Prostate gland (tissue), 2 donors: ENCODE measurements at regions not wholly inside any gene's neighbourhood (a gene's known extent, or its start where the extent isn't known, plus 50 kb on each side); places are given as distances from the start of the nearest gene placed in this dataset.

ENCODE experiments used
- DNase-seq: peaks from one replicate; pipeline ENCODE4 v3.0.0-alpha.2; 2019; ENCODE audit warnings: low spot score
- H3K27ac ChIP-seq, 2 donors: fragments of 200-600 bp; sonication (generic); 2 replicates each; pipeline ENCODE4 v1.5.1; 2017 to 2019
- H3K27me3 ChIP-seq: fragments of 200-600 bp; sonication (generic); replicated peaks from 2 replicates; pipeline ENCODE4 v1.5.1; 2019; ENCODE audit not compliant: insufficient read depth
- H3K36me3 ChIP-seq, 2 donors: fragments of 200-600 bp; sonication (generic); 1 replicate in 1 of 2; 2 replicates in 1 of 2; pipeline versions ENCODE4 v1.5.1 to v1.8.1; 2017 to 2019
- H3K4me1 ChIP-seq: fragments of 200-600 bp; sonication (generic); replicated peaks from 2 replicates; pipeline ENCODE4 v1.5.1; 2019
- H3K4me3 ChIP-seq, 2 donors: fragments of 200-600 bp; sonication (generic); 2 replicates each; pipeline ENCODE4 v1.5.1; 2017 to 2019
- H3K9me3 ChIP-seq: fragments of 200-600 bp; sonication (generic); 2 replicates; pipeline ENCODE4 v1.5.1; 2017
- POLR2A ChIP-seq: fragments of 450-650 bp; IDR thresholded peaks from one replicate; pipeline ENCODE4 v1.6.1; 2016; ENCODE audit warnings: antibody characterized with exemption, mild to moderate bottlenecking
- POLR2AphosphoS5 ChIP-seq: sonication (generic); formaldehyde crosslinking; IDR thresholded peaks from one replicate; pipeline ENCODE4 v1.6.1; 2017; ENCODE audit warnings: antibody characterized with exemption
- WGBS: methylation state at CpG from one replicate; pipeline ENCODE4 v1.1.5; 2018; 5-methylcytosine and 5-hydroxymethylcytosine counted together
- intact Hi-C: fragments of 100-400 bp; cut with DNase I; formaldehyde crosslinking; loops from one replicate; pipeline ENCODE4 v1.14.2; 2022
- TF ChIP-seq, protein P1 (sequence below), 4 experiments: fragments of 200-600 bp in 2 of 4; fragments of 450-650 bp in 2 of 4; sonication (generic) in 2 of 4; IDR thresholded peaks; 1 replicate in 3 of 4; 2 replicates in 1 of 4; pipeline ENCODE4 v1.5.1; 2016 to 2019; ENCODE audit warnings: antibody characterized with exemption in 4 of 4, mild to moderate bottlenecking in 2 of 4, moderate library complexity in 2 of 4

DNA sequence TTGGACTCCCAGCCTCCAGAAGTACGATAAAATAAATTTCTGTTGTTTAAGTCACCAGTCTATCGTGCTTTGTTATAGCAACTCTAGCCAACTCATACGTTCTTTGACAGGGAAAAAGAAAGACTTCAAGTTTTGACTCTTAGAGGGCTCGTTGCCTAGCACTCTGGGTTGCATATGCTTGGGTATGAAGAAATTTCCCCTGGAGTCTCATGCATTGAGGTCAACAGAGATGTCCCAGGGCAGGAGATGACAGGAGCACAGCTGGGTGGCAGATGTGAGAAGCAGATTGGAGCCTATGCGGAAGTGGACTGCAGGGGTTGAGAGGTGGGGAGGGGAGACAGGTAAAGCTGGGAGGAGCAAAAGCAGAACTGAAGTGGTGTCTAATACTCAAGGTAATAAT lies 63.3 kb upstream of the JAZF1 start:
- H3K4me3 ChIP-seq: no peak overlapping the region
- no peaks in the 10 kb centered on the region for H3K27me3 ChIP-seq
- TF ChIP-seq, protein P1, sequence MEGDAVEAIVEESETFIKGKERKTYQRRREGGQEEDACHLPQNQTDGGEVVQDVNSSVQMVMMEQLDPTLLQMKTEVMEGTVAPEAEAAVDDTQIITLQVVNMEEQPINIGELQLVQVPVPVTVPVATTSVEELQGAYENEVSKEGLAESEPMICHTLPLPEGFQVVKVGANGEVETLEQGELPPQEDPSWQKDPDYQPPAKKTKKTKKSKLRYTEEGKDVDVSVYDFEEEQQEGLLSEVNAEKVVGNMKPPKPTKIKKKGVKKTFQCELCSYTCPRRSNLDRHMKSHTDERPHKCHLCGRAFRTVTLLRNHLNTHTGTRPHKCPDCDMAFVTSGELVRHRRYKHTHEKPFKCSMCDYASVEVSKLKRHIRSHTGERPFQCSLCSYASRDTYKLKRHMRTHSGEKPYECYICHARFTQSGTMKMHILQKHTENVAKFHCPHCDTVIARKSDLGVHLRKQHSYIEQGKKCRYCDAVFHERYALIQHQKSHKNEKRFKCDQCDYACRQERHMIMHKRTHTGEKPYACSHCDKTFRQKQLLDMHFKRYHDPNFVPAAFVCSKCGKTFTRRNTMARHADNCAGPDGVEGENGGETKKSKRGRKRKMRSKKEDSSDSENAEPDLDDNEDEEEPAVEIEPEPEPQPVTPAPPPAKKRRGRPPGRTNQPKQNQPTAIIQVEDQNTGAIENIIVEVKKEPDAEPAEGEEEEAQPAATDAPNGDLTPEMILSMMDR (IDR thresholded peaks at IDR 0.05): no peak
- TF ChIP-seq POLR2AphosphoS5 (no peak), POLR2A (no peak)
- no peak overlapping the region for H3K27ac ChIP-seq
- H3K9me3 ChIP-seq: no peaks in the 10 kb centered on the region
- H3K4me1 ChIP-seq: no peaks in the 10 kb centered on the region
- intact Hi-C loops: no loop called here
- DNase-seq: no peak
- 96% methylated on average over 5 of the region's 5 CpGs for WGBS
- H3K36me3 ChIP-seq: no peaks in the 10 kb centered on the region

DNA sequence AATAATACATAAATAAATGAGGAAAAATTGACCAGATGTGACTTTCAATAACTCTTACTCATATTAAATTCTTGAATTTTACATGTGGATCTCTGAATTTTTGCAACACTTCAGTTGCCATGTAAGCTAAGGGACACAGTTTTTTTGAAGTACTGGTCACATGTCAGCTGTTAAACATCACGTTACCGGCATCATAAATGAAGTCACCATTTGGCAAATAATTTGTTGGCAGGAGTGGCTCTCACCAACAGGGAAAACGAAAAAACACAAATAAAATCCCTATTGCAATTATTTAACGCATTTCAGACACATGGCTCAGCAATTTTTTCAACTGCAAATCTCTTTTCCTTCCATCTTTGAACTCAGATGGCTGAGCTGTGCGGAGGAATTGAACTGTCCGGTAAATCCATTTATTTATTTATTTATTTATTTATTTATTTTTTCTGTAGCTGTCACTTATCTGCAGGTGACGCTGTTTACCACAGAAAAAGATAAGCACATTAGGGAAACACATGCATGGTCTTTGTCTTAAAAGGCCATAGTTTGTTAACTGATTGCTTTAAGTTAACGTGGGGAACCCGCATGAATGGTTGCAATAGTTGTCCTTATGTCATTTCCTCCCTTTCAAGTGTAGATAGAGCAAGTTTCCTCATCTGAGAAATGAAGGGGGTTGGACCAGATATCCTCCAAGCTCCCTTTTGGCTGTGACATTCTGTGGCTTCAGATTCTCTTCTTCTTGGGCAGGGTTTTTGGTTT lies 64.7 kb upstream of the JAZF1 start:
- no peaks in the 10 kb centered on the region for H3K36me3 ChIP-seq
- H3K4me1 ChIP-seq: no peaks in the 10 kb centered on the region
- TF ChIP-seq, protein P1 (IDR thresholded peaks at IDR 0.05): no peak
- TF ChIP-seq POLR2A (no peak), POLR2AphosphoS5 (no peak)
- 64% methylated on average over 9 of the region's 9 CpGs for WGBS
- H3K9me3 ChIP-seq: no peaks in the 10 kb centered on the region
- no peak for DNase-seq
- H3K4me3 ChIP-seq: no peak overlapping the region
- intact Hi-C loops: no loop called here
- H3K27ac ChIP-seq: no peak overlapping the region
- H3K27me3 ChIP-seq: no peaks in the 10 kb centered on the region

DNA sequence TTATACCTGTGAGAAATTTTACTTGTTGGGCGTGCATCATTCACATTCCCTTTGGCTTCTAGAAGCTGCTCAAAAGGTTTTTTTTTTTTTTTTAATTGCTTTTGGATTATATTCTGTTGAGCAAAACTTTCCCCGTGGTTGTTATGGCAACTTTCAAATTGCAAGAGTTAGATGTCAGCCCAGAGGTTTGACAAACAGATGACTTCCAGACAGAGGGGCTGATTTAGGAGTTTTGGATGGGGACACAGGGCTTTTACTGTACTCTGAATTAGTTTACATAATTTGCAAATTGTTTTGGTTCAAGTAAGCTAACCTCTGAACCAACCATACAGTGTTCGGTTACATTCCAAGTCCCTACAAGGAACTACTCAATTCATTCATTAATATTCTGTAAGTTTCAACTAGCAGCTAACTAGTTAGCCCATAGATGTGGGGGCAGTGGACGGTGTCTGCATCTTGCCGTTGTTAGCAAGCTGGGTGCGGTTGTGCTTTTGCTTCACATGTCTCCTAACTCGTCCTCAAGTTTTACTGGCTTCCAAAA lies 66.4 kb upstream of the JAZF1 start:
- no peak for DNase-seq
- Histone ChIP-seq H3K27ac (no peak overlapping the region), H3K36me3 (no peaks in the 10 kb centered on the region), H3K27me3 (no peaks in the 10 kb centered on the region), H3K9me3 (no peaks in the 10 kb centered on the region), H3K4me3 (no peak overlapping the region), H3K4me1 (no peaks in the 10 kb centered on the region)
- intact Hi-C loops: no loop called here
- TF ChIP-seq, protein P1 (IDR thresholded peaks at IDR 0.05): no peak
- no peak for TF ChIP-seq POLR2AphosphoS5
- no peak for TF ChIP-seq POLR2A
- 66% methylated on average over 7 of the region's 7 CpGs for WGBS

DNA sequence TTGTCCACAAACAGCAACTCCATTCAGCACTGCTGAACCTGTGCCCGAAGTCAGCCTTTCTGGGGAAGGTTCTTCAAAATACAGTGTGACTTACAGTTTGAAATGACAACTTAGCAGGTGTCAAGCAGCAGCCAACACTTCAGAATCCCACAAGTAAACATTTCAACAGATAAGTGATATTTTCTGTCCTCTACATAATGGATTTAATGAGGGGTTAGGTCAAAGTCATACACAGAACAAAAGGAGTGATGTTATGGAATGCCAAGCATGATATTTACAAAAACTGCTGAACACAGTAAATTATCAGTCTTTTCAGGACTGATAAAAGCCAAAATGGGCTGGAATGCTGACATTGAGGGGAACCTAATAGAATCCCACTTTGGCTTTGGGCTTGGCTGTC lies 77.6 kb upstream of the JAZF1 start:
- Histone ChIP-seq H3K36me3 (no peaks in the 10 kb centered on the region), H3K9me3 (no peaks in the 10 kb centered on the region), H3K4me1 (no peaks in the 10 kb centered on the region), H3K27me3 (no peaks in the 10 kb centered on the region), H3K4me3 (no peak overlapping the region), H3K27ac (no peak overlapping the region)
- TF ChIP-seq, protein P1 (IDR thresholded peaks at IDR 0.05): no peak
- TF ChIP-seq POLR2AphosphoS5: no peak
- TF ChIP-seq POLR2A: no peak
- intact Hi-C loops: no loop called here
- WGBS: 50% methylated on average over 1 of the region's 1 CpG
- no peak for DNase-seq

- Histone ChIP-seq H3K4me1 (no peaks in the 10 kb centered on the region), H3K36me3 (no peaks in the 10 kb centered on the region), H3K27ac (no peak overlapping the region), H3K9me3 (no peaks in the 10 kb centered on the region), H3K4me3 (no peak overlapping the region), H3K27me3 (no peaks in the 10 kb centered on the region)
- 31% methylated on average over 3 of the region's 3 CpGs for WGBS
- DNase-seq: no peak
- intact Hi-C loops: no loop called here
- TF ChIP-seq POLR2A: no peak
- no peak for TF ChIP-seq POLR2AphosphoS5
- TF ChIP-seq, protein P1 (IDR thresholded peaks at IDR 0.05): no peak
These were observed 80.4 kb upstream of the JAZF1 start for GRCh38 chr7:28260969-28261368.
